Activated naive CD4-positive, alpha-beta T cell treated with anti-CD3 and anti-CD28 coated beads, Interleukin-2, amount 10 ng/mL, durations not matched to agents 7 days and 5 days (primary cell): ENCODE measurements at regions not wholly inside any gene's neighbourhood (a gene's known extent, or its start where the extent isn't known, plus 50 kb on each side); places are given as distances from the start of the nearest gene placed in this dataset.
"Not testable (repeated sequence)": the region's sequence is repeated elsewhere in the genome, so short reads cannot be mapped to it uniquely, and the experiment has no call there.

Experiments
- CTCF ChIA-PET: fragments of 350-600 bp; sonication (Branson Sonifier 250); formaldehyde crosslinking; loops from one replicate; lab custom pipeline; 2021; ENCODE audit warnings: antibody characterized with exemption; lab: Charles Lee
- DNase-seq: peaks from one replicate; pipeline ENCODE4 v3.0.0-alpha.2; 2020
- H3K27ac Mint-ChIP-seq: one replicate; pipeline ENCODE4 v1.8.0; 2021; ENCODE audit warnings: mild to moderate bottlenecking, moderate library complexity, mixed read lengths
- H3K27me3 Mint-ChIP-seq: one replicate; pipeline ENCODE4 v1.8.0; 2021; ENCODE audit warnings: mild to moderate bottlenecking, mixed read lengths
- H3K36me3 Mint-ChIP-seq: one replicate; pipeline ENCODE4 v1.8.0; 2021; ENCODE audit warnings: mixed read lengths
- H3K4me1 Mint-ChIP-seq: one replicate; pipeline ENCODE4 v1.8.0; 2021; ENCODE audit warnings: mixed read lengths
- H3K4me3 Mint-ChIP-seq: one replicate; pipeline ENCODE4 v1.8.0; 2021; ENCODE audit warnings: mild to moderate bottlenecking, moderate library complexity, mixed read lengths
- H3K9me3 Mint-ChIP-seq: one replicate; pipeline ENCODE4 v1.8.0; 2021; ENCODE audit warnings: mixed read lengths

DNA sequence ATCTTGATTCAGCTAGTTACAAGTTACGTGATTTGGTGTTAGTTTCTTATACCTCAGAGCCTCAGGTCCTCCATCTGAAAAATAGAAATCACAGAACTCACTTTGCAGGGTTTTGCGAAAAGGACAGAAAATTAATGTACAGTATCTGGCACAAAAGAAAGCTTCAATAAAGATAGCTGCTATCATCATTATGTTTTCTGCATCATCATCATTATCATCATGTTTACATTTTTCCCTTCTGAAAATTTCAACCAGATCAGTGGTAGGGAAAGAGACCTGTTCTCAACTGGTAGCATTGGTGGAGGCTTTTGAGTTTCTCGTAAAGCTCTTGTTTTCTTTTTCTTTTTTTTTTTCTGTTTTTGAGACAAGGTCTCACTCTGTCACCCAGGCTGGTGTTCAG lies 174.7 kb upstream of the PBX1 start:
- H3K4me1 Mint-ChIP-seq = no peaks in the 10 kb centered on the region
- CTCF ChIA-PET = no interaction called here
- H3K4me3 Mint-ChIP-seq = no peak overlapping the region
- no peaks in the 10 kb centered on the region for H3K36me3 Mint-ChIP-seq
- H3K27ac Mint-ChIP-seq = no peak overlapping the region
- peaks cover 11% of the 10 kb centered on the region for H3K9me3 Mint-ChIP-seq
- DNase-seq = no peak
- no peaks in the 10 kb centered on the region for H3K27me3 Mint-ChIP-seq

DNA sequence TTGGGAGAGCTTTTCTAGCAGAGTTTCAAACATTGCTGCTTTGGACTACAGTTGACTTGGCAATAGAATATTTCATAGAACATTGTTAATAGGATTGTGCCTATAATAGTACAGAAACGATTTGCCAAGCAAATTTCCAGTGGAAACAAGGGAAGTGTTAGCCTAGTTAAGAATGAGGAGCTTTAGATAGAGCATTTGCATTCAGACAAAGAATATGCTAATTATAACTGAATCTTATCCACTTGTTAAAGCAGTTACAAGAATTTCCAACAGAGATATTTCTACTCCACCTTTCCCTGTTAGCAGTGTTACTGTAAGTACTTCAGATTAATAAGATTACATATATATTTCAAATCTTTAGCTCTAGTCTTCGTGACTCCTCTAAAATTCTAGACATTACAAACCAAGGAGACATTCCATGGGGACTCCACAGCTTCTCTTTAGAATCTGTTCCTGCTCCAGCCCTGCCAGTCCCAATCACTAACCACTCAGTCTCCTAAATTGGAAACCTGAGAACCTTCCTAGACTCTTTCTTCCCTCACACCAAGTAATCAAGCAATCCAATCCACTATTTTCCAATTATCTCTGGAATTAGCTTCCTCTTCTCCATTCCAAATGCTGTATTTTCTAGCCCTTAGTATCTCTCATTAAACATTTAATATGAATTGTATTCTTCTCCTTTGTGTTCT lies 141.8 kb upstream of the PBX1 start:
- no peak overlapping the region for H3K27ac Mint-ChIP-seq
- H3K36me3 Mint-ChIP-seq = no peaks in the 10 kb centered on the region
- no peak overlapping the region for H3K4me3 Mint-ChIP-seq
- no peaks in the 10 kb centered on the region for H3K4me1 Mint-ChIP-seq
- DNase-seq = no peak
- peaks cover 3% of the 10 kb centered on the region for H3K9me3 Mint-ChIP-seq
- CTCF ChIA-PET = no interaction called here
- no peaks in the 10 kb centered on the region for H3K27me3 Mint-ChIP-seq

DNA sequence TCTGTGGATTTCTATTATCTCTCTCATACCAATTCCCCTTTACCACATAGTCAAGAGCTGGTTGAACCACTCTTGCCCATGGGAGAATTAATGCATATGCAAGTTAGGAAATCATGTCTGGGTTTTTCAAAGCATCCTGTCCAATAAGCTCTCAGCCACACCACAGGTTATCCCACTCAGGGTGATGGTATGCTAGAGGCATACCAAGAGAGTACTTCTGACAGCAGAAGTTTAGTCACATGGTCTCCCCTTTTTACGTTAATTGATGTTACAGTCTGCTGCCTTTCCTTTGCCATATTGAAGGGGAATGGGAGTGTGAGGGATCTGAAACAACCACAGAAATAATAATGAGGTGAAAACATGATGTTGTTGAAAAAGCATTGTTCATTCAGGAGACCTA lies 135.8 kb upstream of the PBX1 start:
- DNase-seq = no peak
- CTCF ChIA-PET = no interaction called here
- H3K9me3 Mint-ChIP-seq = peaks cover 3% of the 10 kb centered on the region
- no peaks in the 10 kb centered on the region for H3K27me3 Mint-ChIP-seq
- no peak overlapping the region for H3K27ac Mint-ChIP-seq
- H3K36me3 Mint-ChIP-seq = no peaks in the 10 kb centered on the region
- no peaks in the 10 kb centered on the region for H3K4me1 Mint-ChIP-seq
- no peak overlapping the region for H3K4me3 Mint-ChIP-seq

DNA sequence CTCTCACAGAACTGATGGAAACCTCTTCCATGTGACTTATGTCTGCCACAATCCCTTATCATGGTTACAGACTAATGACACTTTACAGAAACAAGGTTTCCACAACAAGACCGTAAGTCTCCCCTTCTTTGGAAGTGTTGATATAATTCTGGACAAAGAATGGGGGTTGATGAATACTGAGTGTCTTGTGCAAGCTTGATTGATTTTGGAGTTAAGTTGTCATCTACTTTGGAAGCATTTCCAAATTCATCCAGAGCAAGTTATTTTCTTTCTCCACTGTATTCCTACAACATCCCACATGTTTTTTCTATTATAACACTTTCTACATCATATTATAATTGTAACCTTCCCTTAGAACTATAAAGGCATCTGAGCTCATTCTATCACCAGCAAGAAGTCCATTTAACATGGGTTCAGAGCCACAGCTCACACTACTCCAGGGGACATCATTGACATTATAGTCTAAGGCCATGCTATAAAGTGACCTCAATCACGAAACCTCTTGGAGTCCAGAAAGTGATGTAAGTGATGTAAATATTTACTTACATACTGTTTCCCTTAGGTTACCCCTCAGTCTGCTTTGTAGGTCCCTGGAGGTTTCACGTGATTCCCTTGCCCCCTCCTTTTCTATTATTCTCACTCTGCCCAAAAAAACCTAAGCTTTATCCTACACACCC lies 125.7 kb upstream of the PBX1 start:
- H3K4me1 Mint-ChIP-seq = no peaks in the 10 kb centered on the region
- H3K9me3 Mint-ChIP-seq = no peaks in the 10 kb centered on the region
- H3K4me3 Mint-ChIP-seq = no peak overlapping the region
- no peak overlapping the region for H3K27ac Mint-ChIP-seq
- no peaks in the 10 kb centered on the region for H3K36me3 Mint-ChIP-seq
- CTCF ChIA-PET = no interaction called here
- DNase-seq = no peak
- H3K27me3 Mint-ChIP-seq = no peaks in the 10 kb centered on the region

DNA sequence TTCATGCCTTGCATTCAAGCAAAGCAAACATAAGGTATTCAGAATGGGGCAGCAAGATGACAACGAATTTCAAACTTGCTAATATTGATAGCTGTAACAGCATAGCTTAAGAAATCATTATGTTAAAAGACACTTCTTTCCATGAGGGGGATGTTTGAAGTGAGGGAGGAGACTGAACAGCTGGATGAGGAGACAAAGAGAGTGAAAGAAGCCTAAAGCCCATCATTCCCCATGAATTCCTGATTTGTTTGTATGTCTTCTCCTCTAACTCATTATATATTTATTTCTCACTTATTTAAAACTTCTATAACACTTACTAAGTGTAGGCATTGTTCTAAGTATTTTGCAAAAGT lies 125.2 kb upstream of the PBX1 start:
- DNase-seq = no peak
- H3K9me3 Mint-ChIP-seq = no peaks in the 10 kb centered on the region
- no peak overlapping the region for H3K27ac Mint-ChIP-seq
- no peaks in the 10 kb centered on the region for H3K4me1 Mint-ChIP-seq
- CTCF ChIA-PET = no interaction called here
- no peak overlapping the region for H3K4me3 Mint-ChIP-seq
- H3K27me3 Mint-ChIP-seq = no peaks in the 10 kb centered on the region
- no peaks in the 10 kb centered on the region for H3K36me3 Mint-ChIP-seq

DNA sequence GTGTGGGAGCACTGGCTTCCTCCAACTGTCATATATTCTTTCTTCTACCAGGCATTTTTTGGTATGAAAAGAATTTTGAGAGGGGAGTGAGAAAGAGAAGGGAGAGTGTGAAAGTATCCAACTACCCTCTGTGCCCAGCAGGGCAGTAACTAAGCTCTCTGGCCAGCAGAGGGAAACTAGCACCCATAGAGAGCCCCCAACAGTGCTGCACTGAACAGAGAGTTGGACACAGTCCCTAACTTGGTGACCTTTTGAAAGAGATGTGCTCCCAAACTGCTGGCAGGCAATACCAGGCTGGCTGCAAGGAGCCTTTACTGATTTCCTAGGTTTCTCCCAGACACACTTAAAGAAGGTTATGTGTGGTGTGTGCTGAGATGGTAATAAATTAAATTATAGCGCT lies 118.8 kb upstream of the PBX1 start:
- DNase-seq = no peak
- Mint-ChIP-seq H3K9me3 (no peaks in the 10 kb centered on the region), H3K4me1 (no peaks in the 10 kb centered on the region), H3K36me3 (no peaks in the 10 kb centered on the region), H3K27me3 (no peaks in the 10 kb centered on the region), H3K4me3 (no peak overlapping the region), H3K27ac (no peak overlapping the region)
- CTCF ChIA-PET = no interaction called here

DNA sequence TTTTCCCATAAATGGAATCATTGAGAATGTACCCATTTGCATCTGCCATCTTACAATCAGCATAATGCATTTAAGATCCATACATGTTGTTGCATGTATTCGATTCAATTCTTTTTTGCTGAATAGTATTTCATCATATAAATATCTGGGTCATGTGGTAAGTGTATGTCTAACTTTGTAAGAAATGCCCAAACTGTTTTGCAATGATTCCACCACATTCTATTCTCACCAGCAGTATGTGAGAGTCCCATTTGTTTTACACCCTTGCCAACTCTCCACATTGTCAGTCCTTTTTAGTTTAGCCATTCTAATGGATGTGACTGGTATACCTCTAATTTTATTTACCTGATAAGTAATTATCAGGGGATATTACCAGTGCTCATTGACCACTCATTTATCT lies 115.8 kb upstream of the PBX1 start:
- Mint-ChIP-seq H3K27me3 (no peaks in the 10 kb centered on the region), H3K9me3 (peaks cover 4% of the 10 kb centered on the region), H3K27ac (no peak overlapping the region), H3K4me3 (no peak overlapping the region), H3K4me1 (no peaks in the 10 kb centered on the region), H3K36me3 (no peaks in the 10 kb centered on the region)
- no peak for DNase-seq
- CTCF ChIA-PET = no interaction called here

DNA sequence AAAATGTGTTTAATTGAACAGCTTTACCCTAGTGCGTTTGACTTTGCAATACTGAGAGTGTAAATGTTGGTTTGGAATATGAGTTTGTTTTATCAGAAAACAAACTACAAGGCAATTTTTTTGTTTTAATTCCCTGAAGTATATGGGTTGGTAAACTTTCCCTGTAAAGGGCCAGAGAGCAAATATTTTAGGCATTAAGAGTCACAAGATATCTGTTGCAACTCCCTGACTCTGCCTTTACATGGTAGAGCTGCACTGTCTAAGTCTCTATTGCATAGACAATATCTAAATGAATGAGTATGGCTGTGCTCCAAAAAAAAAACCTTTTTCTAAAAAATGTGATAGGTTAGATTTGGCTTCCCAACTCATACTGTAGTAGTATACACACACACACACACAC lies 115.1 kb upstream of the PBX1 start:
- Mint-ChIP-seq H3K27ac (no peak overlapping the region), H3K27me3 (no peaks in the 10 kb centered on the region), H3K36me3 (no peaks in the 10 kb centered on the region), H3K9me3 (peaks cover 4% of the 10 kb centered on the region), H3K4me1 (no peaks in the 10 kb centered on the region), H3K4me3 (no peak overlapping the region)
- no peak for DNase-seq
- CTCF ChIA-PET = no interaction called here

DNA sequence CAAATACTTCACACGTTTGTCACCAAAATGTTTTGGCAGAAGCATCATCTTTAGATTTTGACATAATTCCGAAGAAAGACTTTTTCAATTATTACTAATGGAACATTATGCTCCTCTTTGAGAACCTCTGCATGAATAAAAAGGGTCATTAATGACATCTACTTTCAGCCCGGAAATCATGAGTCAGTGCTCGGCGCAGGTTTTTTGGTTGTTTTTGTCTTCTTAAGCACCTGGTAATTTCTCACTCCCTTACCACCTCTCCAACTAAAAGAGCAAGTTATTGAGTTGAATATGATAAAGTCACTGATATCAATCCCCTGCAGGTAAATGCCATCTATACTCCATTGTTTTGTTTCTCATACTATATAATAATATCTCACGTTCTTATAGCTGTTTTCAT lies 113.0 kb upstream of the PBX1 start:
- no peak for DNase-seq
- peaks cover 4% of the 10 kb centered on the region for H3K9me3 Mint-ChIP-seq
- H3K4me3 Mint-ChIP-seq = no peak overlapping the region
- no peaks in the 10 kb centered on the region for H3K36me3 Mint-ChIP-seq
- no peaks in the 10 kb centered on the region for H3K4me1 Mint-ChIP-seq
- H3K27me3 Mint-ChIP-seq = no peaks in the 10 kb centered on the region
- CTCF ChIA-PET = no interaction called here
- no peak overlapping the region for H3K27ac Mint-ChIP-seq

DNA sequence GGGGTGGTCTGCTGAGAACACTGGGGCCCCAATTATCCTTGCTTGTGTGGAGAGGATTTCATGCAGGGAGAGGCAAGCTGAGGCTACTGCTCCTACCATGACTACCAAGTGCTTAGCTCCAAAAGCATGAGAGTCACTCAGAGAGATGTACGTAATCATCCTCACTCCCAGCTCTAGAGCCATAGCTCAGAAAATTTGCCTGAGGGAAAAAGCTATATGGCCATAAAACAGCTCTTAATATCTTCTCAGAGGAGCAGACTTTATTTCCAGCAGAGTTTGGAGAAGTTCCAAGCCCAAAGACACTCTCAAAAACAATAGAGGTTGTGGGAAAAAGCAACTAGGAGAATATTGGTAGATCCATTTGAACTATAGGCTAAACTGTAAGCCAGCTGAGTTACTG lies 106.4 kb upstream of the PBX1 start:
- Mint-ChIP-seq H3K27ac (no peak overlapping the region), H3K4me3 (no peak overlapping the region), H3K27me3 (no peaks in the 10 kb centered on the region), H3K4me1 (no peaks in the 10 kb centered on the region), H3K36me3 (no peaks in the 10 kb centered on the region), H3K9me3 (peaks cover 11% of the 10 kb centered on the region)
- no peak for DNase-seq
- CTCF ChIA-PET = no interaction called here

DNA sequence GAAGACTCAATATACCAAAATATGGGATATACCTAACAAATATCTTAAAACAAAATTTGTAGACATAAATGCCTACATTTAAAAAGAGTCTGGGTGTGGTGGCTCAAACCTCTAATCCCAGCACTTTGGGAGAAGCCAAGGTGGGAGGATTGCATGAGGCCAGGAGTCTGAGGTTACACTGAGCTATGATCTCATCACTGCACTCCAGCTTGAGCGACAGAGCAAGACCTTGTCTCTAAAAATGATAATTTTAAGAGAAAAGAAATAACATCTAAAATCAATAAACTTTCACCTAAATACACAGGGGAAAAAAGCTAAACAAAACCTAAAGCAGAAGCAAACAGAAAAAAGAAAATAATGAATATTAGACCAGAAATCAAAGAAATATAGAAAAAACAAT lies 102.7 kb upstream of the PBX1 start:
- Mint-ChIP-seq H3K9me3 (peaks cover 15% of the 10 kb centered on the region), H3K36me3 (no peaks in the 10 kb centered on the region), H3K27ac (no peak overlapping the region), H3K27me3 (no peaks in the 10 kb centered on the region), H3K4me3 (no peak overlapping the region), H3K4me1 (no peaks in the 10 kb centered on the region)
- DNase-seq = no peak
- CTCF ChIA-PET = no interaction called here

DNA sequence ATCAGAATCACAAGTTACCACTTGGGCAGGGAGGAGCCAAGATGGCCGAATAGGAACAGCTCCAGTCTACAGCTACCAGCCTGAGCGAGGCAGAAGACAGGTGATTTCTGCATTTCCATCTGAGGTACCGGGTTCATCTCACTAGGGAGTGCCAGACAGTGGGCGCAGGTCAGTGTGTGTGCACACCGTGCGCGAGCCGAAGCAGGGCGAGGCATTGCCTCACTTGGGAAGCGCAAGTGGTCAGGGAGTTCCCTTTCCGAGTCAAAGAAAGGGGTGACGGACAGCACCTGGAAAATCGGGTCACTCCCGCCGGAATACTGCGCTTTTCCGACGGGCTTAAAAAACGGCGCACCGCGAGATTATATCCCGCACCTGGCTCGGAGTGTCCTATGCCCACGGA lies 99.8 kb upstream of the PBX1 start:
- H3K9me3 Mint-ChIP-seq = peaks cover 14% of the 10 kb centered on the region
- CTCF ChIA-PET, DNase-seq, H3K4me1 Mint-ChIP-seq, H3K27ac Mint-ChIP-seq, H3K27me3 Mint-ChIP-seq, H3K4me3 Mint-ChIP-seq, H3K36me3 Mint-ChIP-seq: not testable (repeated sequence)

DNA sequence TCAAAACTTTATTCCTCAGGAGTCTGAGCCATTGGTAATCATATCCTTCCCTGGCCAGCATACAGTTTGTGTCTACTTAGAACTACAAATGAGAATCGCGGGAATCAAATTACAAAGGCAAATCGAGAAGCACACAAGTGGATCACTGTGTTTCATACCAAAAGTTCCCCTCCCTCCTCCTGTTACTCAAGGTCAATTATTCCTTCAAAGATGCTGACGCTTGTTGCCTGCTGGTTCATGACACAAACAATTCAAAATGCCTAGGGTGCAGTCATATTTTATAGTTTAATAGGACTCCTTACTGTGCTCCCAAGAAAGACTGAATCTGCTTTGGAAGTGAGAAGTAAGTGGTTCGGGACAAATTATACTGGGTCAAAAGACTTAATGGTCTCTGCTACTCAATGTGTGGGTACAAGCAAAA lies 93.0 kb upstream of the PBX1 start:
- H3K4me3 Mint-ChIP-seq = no peak overlapping the region
- no peaks in the 10 kb centered on the region for H3K36me3 Mint-ChIP-seq
- CTCF ChIA-PET = no interaction called here
- H3K27me3 Mint-ChIP-seq = no peaks in the 10 kb centered on the region
- no peaks in the 10 kb centered on the region for H3K4me1 Mint-ChIP-seq
- DNase-seq = no peak
- no peak overlapping the region for H3K27ac Mint-ChIP-seq
- H3K9me3 Mint-ChIP-seq = peaks cover 1% of the 10 kb centered on the region

DNA sequence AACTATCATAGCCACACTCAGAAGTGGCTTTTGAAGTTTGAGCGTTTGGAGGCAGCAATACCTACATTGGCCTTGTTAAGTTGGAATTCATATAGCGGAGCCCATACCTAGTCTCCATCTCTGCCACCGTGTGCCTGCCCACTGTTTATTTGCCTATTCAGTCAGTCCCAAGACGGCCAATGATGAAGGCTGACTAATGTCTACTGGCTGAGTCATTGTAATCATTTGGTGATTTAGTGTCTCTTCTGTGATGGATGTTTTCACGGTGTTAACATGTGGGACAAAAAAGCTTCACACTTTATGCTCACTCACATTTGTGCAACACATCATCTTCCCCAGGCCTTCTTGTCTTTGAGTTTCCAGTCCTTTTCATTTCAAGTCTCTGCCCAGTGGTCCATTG lies 92.6 kb upstream of the PBX1 start:
- no peaks in the 10 kb centered on the region for H3K27me3 Mint-ChIP-seq

DNA sequence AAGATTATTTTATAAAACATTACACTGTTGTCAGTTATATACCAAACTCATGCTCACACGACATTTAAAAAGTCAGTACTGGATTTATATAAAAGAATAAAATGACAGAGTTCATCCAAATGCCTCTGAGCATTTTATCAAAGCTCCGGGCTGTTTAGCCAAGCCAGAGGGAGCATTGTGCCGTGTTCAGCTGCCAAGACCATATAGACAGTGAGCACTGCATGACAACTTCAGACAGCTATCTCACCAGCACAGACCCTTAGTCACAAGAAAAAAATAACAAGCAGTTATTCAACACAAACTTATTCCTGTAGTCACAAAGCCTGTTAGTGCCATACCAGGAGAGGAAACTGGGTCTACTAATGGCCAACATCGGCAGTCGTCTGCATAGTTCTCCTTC lies 88.0 kb upstream of the PBX1 start:
- no peaks in the 10 kb centered on the region for H3K4me1 Mint-ChIP-seq
- H3K27ac Mint-ChIP-seq = no peak overlapping the region
- no peak overlapping the region for H3K4me3 Mint-ChIP-seq
- CTCF ChIA-PET = no interaction called here
- peaks cover 7% of the 10 kb centered on the region for H3K9me3 Mint-ChIP-seq
- no peaks in the 10 kb centered on the region for H3K36me3 Mint-ChIP-seq
- DNase-seq = no peak
- H3K27me3 Mint-ChIP-seq = no peaks in the 10 kb centered on the region

More for the DNA sequence above, 92.6 kb upstream of the PBX1 start:
- no peaks in the 10 kb centered on the region for H3K4me1 Mint-ChIP-seq
- CTCF ChIA-PET = no interaction called here
- no peak overlapping the region for H3K27ac Mint-ChIP-seq
- no peak overlapping the region for H3K4me3 Mint-ChIP-seq
- DNase-seq = no peak
- H3K36me3 Mint-ChIP-seq = no peaks in the 10 kb centered on the region
- H3K9me3 Mint-ChIP-seq = no peaks in the 10 kb centered on the region
